HepG2 (cell line): ENCODE measurements at regions not wholly inside any gene's neighbourhood (a gene's known extent, or its start where the extent isn't known, plus 50 kb on each side); places are given as distances from the start of the nearest gene placed in this dataset.

Experiments used
- ATAC-seq: fragments of 200-7000 bp; cut with Tn5 transposase; 3 replicates; pipeline ENCODE4 v1.9.1; 2020; ENCODE audit warnings: mild to moderate bottlenecking, moderate library complexity
- BruUV-seq: library from RNA; stranded (reverse); fragments of 400-500 nt; replicated peaks from 2 replicates; lab custom pipeline; 2021; lab: Mats Ljungman, UMichigan
- CTCF ChIA-PET: fragments of 300-600 bp; formaldehyde crosslinking; extraction: SDS; loops from one replicate; lab custom pipeline; 2021; ENCODE audit warnings: low total read pairs, inconsistent platforms, low intra/inter-chr PET ratio; lab: Yijun Ruan, JAX
- POLR2A ChIA-PET: fragments of 350-600 bp; sonication (Branson Sonifier 250); formaldehyde crosslinking; loops from one replicate; lab custom pipeline; 2020; ENCODE audit warnings: antibody characterized with exemption, inconsistent platforms; lab: Yijun Ruan, JAX
- DNase-seq: peaks from one replicate; pipeline ENCODE4 v3.0.0-alpha.2; 2015; ENCODE audit warnings: low spot score
- FAIRE-seq: peaks from 3 replicates; lab custom pipeline; 2011; peaks lifted over from hg19 to GRCh38; lab: Jason Lieb, UNC
- H2AFZ ChIP-seq: one replicate; pipeline ENCODE4 v1.6.1; 2011; ENCODE audit warnings: low read length, inconsistent platforms
- H3K27ac ChIP-seq: fragments of 300-600 bp; 3 replicates; pipeline ENCODE4 v1.8.0; 2011; ENCODE audit warnings: mixed run types, mild to moderate bottlenecking, mixed read lengths, low read length, inconsistent platforms; ENCODE audit not compliant: insufficient read depth; ENCODE audit errors: extremely low read length
- H3K27me3 ChIP-seq, 2 experiments: fragments of 200-600 bp in 1 of 2; 2 replicates in 1 of 2; 3 replicates in 1 of 2; pipeline versions ENCODE4 v1.6.0 to v1.8.0; 2011; ENCODE audit warnings: low read length in 2 of 2, mild to moderate bottlenecking in 2 of 2, moderate library complexity in 2 of 2, inconsistent platforms in 1 of 2; ENCODE audit not compliant: insufficient read depth in 2 of 2, control insufficient read depth in 1 of 2
- H3K36me3 ChIP-seq, 2 experiments: fragments of 200-600 bp in 1 of 2; replicated peaks in 1 of 2; 2 replicates in 1 of 2; 3 replicates in 1 of 2; pipeline versions ENCODE4 v1.5.1 to v1.8.0; 2011; ENCODE audit warnings: low read length in 2 of 2, inconsistent platforms in 1 of 2; ENCODE audit not compliant: insufficient read depth in 2 of 2, control insufficient read depth in 1 of 2
- H3K4me1 ChIP-seq: 2 replicates; pipeline ENCODE4 v1.5.1; 2012; ENCODE audit warnings: low read length, inconsistent platforms; ENCODE audit not compliant: insufficient read depth
- H3K4me2 ChIP-seq: 2 replicates; pipeline ENCODE4 v1.6.0; 2011; ENCODE audit warnings: low read depth, low read length, inconsistent platforms
- H3K4me3 ChIP-seq, 3 experiments: fragments of 200-600 bp in 1 of 3; sonication (generic), shearing (Covaris generic) in 1 of 3; replicated peaks in 1 of 3; 2 replicates each; pipeline ENCODE4 v1.5.1; 2011 to 2016; ENCODE audit warnings: low read length in 3 of 3, inconsistent platforms in 2 of 3, low read depth in 2 of 3, mild to moderate bottlenecking in 2 of 3, control low read depth in 1 of 3, mixed read lengths in 1 of 3; ENCODE audit not compliant: insufficient read depth in 1 of 3
- H3K79me2 ChIP-seq: one replicate; pipeline ENCODE4 v1.6.1; 2011; ENCODE audit warnings: low read length, inconsistent platforms; ENCODE audit not compliant: insufficient read depth
- H3K9ac ChIP-seq: 2 replicates; pipeline ENCODE4 v1.6.0; 2011; ENCODE audit warnings: mild to moderate bottlenecking, low read depth, low read length, inconsistent platforms; ENCODE audit not compliant: insufficient read depth
- H3K9me3 ChIP-seq: 2 replicates; pipeline ENCODE4 v1.5.1; 2012; ENCODE audit warnings: mild to moderate bottlenecking, low read length
- H4K20me1 ChIP-seq: 2 replicates; pipeline ENCODE4 v1.6.0; 2011; ENCODE audit warnings: inconsistent platforms, mild to moderate bottlenecking, low read length, moderate library complexity; ENCODE audit not compliant: insufficient read depth
- CENPX ChIP-seq: sonication (generic); formaldehyde crosslinking; IDR thresholded peaks from 2 replicates; pipeline ENCODE4 v1.9.0; 2021; ENCODE audit warnings: mild to moderate bottlenecking, missing genetic modification reagents, moderate library complexity
- FLYWCH1 ChIP-seq: sonication (generic); formaldehyde crosslinking; IDR thresholded peaks from 2 replicates; pipeline ENCODE4 v1.8.1; 2023; ENCODE audit warnings: mild to moderate bottlenecking, missing genetic modification reagents
- GTF3A ChIP-seq: sonication (generic); formaldehyde crosslinking; conservative IDR thresholded peaks from 2 replicates; pipeline ENCODE4 v1.4.0; 2020; ENCODE audit warnings: mild to moderate bottlenecking, missing genetic modification reagents
- HMG20A ChIP-seq: IDR thresholded peaks from 2 replicates; pipeline ENCODE4 v1.6.1; 2016; ENCODE audit warnings: borderline replicate concordance
- RFX1 ChIP-seq: fragments of 450-650 bp; IDR thresholded peaks from 2 replicates; pipeline ENCODE4 v1.6.1; 2017
- RFXAP ChIP-seq: sonication (generic); formaldehyde crosslinking; IDR thresholded peaks from 2 replicates; pipeline ENCODE4 v1.4.0; 2020; ENCODE audit warnings: missing genetic modification reagents, borderline replicate concordance
- SAP130 ChIP-seq: IDR thresholded peaks from 2 replicates; pipeline ENCODE4 v1.6.1; 2016; ENCODE audit warnings: low read depth
- TP53 ChIP-seq: sonication (generic); formaldehyde crosslinking; conservative IDR thresholded peaks from 2 replicates; pipeline ENCODE4 v1.4.0; 2020; ENCODE audit warnings: missing genetic modification reagents
- YEATS2 ChIP-seq: sonication (generic); formaldehyde crosslinking; IDR thresholded peaks from 2 replicates; pipeline ENCODE4 v1.4.0; 2020; ENCODE audit warnings: missing genetic modification reagents, borderline replicate concordance
- ZNF124 ChIP-seq: sonication (generic); formaldehyde crosslinking; IDR thresholded peaks from 2 replicates; pipeline ENCODE4 v1.4.0; 2020; ENCODE audit warnings: missing genetic modification reagents
- ZNF274 ChIP-seq: sonication (generic); formaldehyde crosslinking; IDR thresholded peaks from 2 replicates; pipeline ENCODE4 v1.5.1; 2020; ENCODE audit warnings: mild to moderate bottlenecking, missing genetic modification reagents
- ZNF451 ChIP-seq: sonication (generic); formaldehyde crosslinking; IDR thresholded peaks from 2 replicates; pipeline ENCODE4 v1.5.0; 2020; ENCODE audit warnings: mild to moderate bottlenecking, missing genetic modification reagents
- ZNF501 ChIP-seq: sonication (generic); formaldehyde crosslinking; IDR thresholded peaks from 2 replicates; pipeline ENCODE4 v1.5.1; 2020; ENCODE audit warnings: mild to moderate bottlenecking, moderate library complexity, missing genetic modification reagents
- ZNF577 ChIP-seq: sonication (generic); formaldehyde crosslinking; IDR thresholded peaks from 2 replicates; pipeline ENCODE4 v1.4.0; 2020; ENCODE audit warnings: mild to moderate bottlenecking, low read depth, missing genetic modification reagents, borderline replicate concordance
- ZNF678 ChIP-seq: sonication (generic); formaldehyde crosslinking; IDR thresholded peaks from 2 replicates; pipeline ENCODE4 v1.4.0; 2020; ENCODE audit warnings: mild to moderate bottlenecking, missing genetic modification reagents
- ZNF850 ChIP-seq: sonication (generic); formaldehyde crosslinking; conservative IDR thresholded peaks from 2 replicates; pipeline ENCODE4 v1.9.0; 2021; ENCODE audit warnings: mild to moderate bottlenecking, missing genetic modification reagents
- WGBS: methylation state at CpG from one replicate; pipeline ENCODE4 v1.1.6; 2017; ENCODE audit warnings: low lambda C conversion rate; 5-methylcytosine and 5-hydroxymethylcytosine counted together
- in situ Hi-C: cut with HindIII; loops from 2 replicates; pipeline ENCODE4 v1.10.0; 2017; ENCODE audit warnings: low pct_unique_long_range_greater_than_20kb; ENCODE audit not compliant: extremely low pct_ligation_motif_present
- intact Hi-C: fragments of 100-400 bp; cut with micrococcal nuclease; formaldehyde crosslinking; loops from one replicate; pipeline ENCODE4 v1.10.0; 2022; ENCODE audit not compliant: unreplicated experiment

GRCh38 chr11:87961606-87962005, 213.6 kb downstream of the RAB38 start:
- TF ChIP-seq RFXAP (CRISPR knock-in tag) (no peak), ZNF678 (CRISPR knock-in tag) (no peak), ZNF124 (CRISPR knock-in tag) (no peak), HMG20A (CRISPR knock-in tag) (no peak), RFX1 (no peak), SAP130 (CRISPR knock-in tag) (no peak), GTF3A (CRISPR knock-in tag) (no peak), ZNF274 (no peak), ZNF577 (CRISPR knock-in tag) (no peak), YEATS2 (CRISPR knock-in tag) (no peak), FLYWCH1 (CRISPR knock-in tag) (no peak), ZNF501 (CRISPR knock-in tag) (no peak), ZNF451 (CRISPR knock-in tag) (no peak), TP53 (CRISPR knock-in tag) (no peak), CENPX (CRISPR knock-in tag) (no peak), ZNF850 (no peak)
- no peak overlapping the region for H3K27ac ChIP-seq
- intact Hi-C loops, result no loop called here
- no peaks in the 10 kb centered on the region for H3K36me3 ChIP-seq
- no peaks in the 10 kb centered on the region for H3K79me2 ChIP-seq
- ATAC-seq (no peak), DNase-seq (no peak), FAIRE-seq (no peak)
- WGBS, result 11% methylated on average over 1 of the region's 1 CpG
- POLR2A ChIA-PET, result no interaction called here
- H3K9ac ChIP-seq, result no peak overlapping the region
- no peaks in the 10 kb centered on the region for H4K20me1 ChIP-seq
- CTCF ChIA-PET, result no interaction called here
- no TSS peak for BruUV-seq
- H2AFZ ChIP-seq, result no peak overlapping the region
- no peaks in the 10 kb centered on the region for H3K9me3 ChIP-seq
- in situ Hi-C loops, result no loop called here
- no peaks in the 10 kb centered on the region for H3K4me1 ChIP-seq
- no peaks in the 10 kb centered on the region; a peak in 1 of 5 replicates for H3K27me3 ChIP-seq
- no peak overlapping the region for H3K4me3 ChIP-seq
- no peak overlapping the region for H3K4me2 ChIP-seq
